Stimulated activated CD4-positive, alpha-beta T cell treated with anti-CD3 and anti-CD28 coated beads, Interleukin-15, amount 100 ng/mL, for 24 hours (primary cell): ENCODE measurements at regions not wholly inside any gene's neighbourhood (a gene's known extent, or its start where the extent isn't known, plus 50 kb on each side); places are given as distances from the start of the nearest gene placed in this dataset.

Source experiments
- DNase-seq: peaks from one replicate; pipeline ENCODE4 v3.0.0-alpha.2; 2020

GRCh38 chr2:152861349-152861942 lies 143.0 kb downstream of the ARL6IP6 start:
- DNase-seq, result peak; percentile 17

GRCh38 chr2:152858594-152859265 lies 140.3 kb downstream of the ARL6IP6 start:
- no peak for DNase-seq

GRCh38 chr2:152846697-152847470 lies 128.5 kb downstream of the ARL6IP6 start:
- DNase-seq, result no peak

GRCh38 chr2:152835674-152836073 lies 117.3 kb downstream of the ARL6IP6 start:
- no peak for DNase-seq

- DNase-seq, result no peak
These were observed 109.5 kb downstream of the ARL6IP6 start for GRCh38 chr2:152827944-152828343.

GRCh38 chr2:152826581-152827279 lies 108.3 kb downstream of the ARL6IP6 start:
- no peak for DNase-seq

GRCh38 chr2:152825834-152826233 lies 107.4 kb downstream of the ARL6IP6 start:
- no peak for DNase-seq

- DNase-seq, result no peak
These were observed 105.5 kb downstream of the ARL6IP6 start for GRCh38 chr2:152823905-152824304.

- no peak for DNase-seq
These were observed 104.3 kb downstream of the ARL6IP6 start for GRCh38 chr2:152822676-152823075.

- no peak for DNase-seq
These were observed 101.6 kb downstream of the ARL6IP6 start for GRCh38 chr2:152820048-152820447.

GRCh38 chr2:152815634-152816257 lies 97.3 kb downstream of the ARL6IP6 start:
- DNase-seq, result no peak

GRCh38 chr2:152814475-152815030 lies 96.1 kb downstream of the ARL6IP6 start:
- DNase-seq, result no peak

- DNase-seq, result no peak
These were observed 94.9 kb downstream of the ARL6IP6 start for GRCh38 chr2:152813351-152813750.
